ENCODE measurements at regions not wholly inside any gene's neighbourhood (a gene's known extent, or its start where the extent isn't known, plus 50 kb on each side); places are given as distances from the start of the nearest gene placed in this dataset.

GRCh38 chr13:42495751-42496150 is 78.2 kb upstream of the TNFSF11 start:
- no peak for TF ChIP-seq EZH2 (IDR thresholded peaks at IDR 0.05; ENCODE audit: low read depth)
- TF ChIP-seq, protein P1, sequence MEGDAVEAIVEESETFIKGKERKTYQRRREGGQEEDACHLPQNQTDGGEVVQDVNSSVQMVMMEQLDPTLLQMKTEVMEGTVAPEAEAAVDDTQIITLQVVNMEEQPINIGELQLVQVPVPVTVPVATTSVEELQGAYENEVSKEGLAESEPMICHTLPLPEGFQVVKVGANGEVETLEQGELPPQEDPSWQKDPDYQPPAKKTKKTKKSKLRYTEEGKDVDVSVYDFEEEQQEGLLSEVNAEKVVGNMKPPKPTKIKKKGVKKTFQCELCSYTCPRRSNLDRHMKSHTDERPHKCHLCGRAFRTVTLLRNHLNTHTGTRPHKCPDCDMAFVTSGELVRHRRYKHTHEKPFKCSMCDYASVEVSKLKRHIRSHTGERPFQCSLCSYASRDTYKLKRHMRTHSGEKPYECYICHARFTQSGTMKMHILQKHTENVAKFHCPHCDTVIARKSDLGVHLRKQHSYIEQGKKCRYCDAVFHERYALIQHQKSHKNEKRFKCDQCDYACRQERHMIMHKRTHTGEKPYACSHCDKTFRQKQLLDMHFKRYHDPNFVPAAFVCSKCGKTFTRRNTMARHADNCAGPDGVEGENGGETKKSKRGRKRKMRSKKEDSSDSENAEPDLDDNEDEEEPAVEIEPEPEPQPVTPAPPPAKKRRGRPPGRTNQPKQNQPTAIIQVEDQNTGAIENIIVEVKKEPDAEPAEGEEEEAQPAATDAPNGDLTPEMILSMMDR (conservative IDR thresholded peaks at IDR 0.05), result no peak
